HepG2 (cell line): ENCODE measurements at regions not wholly inside any gene's neighbourhood (a gene's known extent, or its start where the extent isn't known, plus 50 kb on each side); places are given as distances from the start of the nearest gene placed in this dataset.

ENCODE experiments used
- ATAC-seq: fragments of 200-7000 bp; cut with Tn5 transposase; 3 replicates; pipeline ENCODE4 v1.9.1; 2020; ENCODE audit warnings: mild to moderate bottlenecking, moderate library complexity
- BruUV-seq: library from RNA; stranded (reverse); fragments of 400-500 nt; replicated peaks from 2 replicates; lab custom pipeline; 2021; lab: Mats Ljungman, UMichigan
- CTCF ChIA-PET: fragments of 300-600 bp; formaldehyde crosslinking; extraction: SDS; loops from one replicate; lab custom pipeline; 2021; ENCODE audit warnings: low total read pairs, inconsistent platforms, low intra/inter-chr PET ratio; lab: Yijun Ruan, JAX
- POLR2A ChIA-PET: fragments of 350-600 bp; sonication (Branson Sonifier 250); formaldehyde crosslinking; loops from one replicate; lab custom pipeline; 2020; ENCODE audit warnings: antibody characterized with exemption, inconsistent platforms; lab: Yijun Ruan, JAX
- DNase-seq: peaks from one replicate; pipeline ENCODE4 v3.0.0-alpha.2; 2015; ENCODE audit warnings: low spot score
- FAIRE-seq: peaks from 3 replicates; lab custom pipeline; 2011; peaks lifted over from hg19 to GRCh38; lab: Jason Lieb, UNC
- H2AFZ ChIP-seq: one replicate; pipeline ENCODE4 v1.6.1; 2011; ENCODE audit warnings: low read length, inconsistent platforms
- H3K27ac ChIP-seq: fragments of 300-600 bp; 3 replicates; pipeline ENCODE4 v1.8.0; 2011; ENCODE audit warnings: mixed run types, mild to moderate bottlenecking, mixed read lengths, low read length, inconsistent platforms; ENCODE audit not compliant: insufficient read depth; ENCODE audit errors: extremely low read length
- H3K27me3 ChIP-seq, 2 experiments: fragments of 200-600 bp in 1 of 2; 2 replicates in 1 of 2; 3 replicates in 1 of 2; pipeline versions ENCODE4 v1.6.0 to v1.8.0; 2011; ENCODE audit warnings: low read length in 2 of 2, mild to moderate bottlenecking in 2 of 2, moderate library complexity in 2 of 2, inconsistent platforms in 1 of 2; ENCODE audit not compliant: insufficient read depth in 2 of 2, control insufficient read depth in 1 of 2
- H3K36me3 ChIP-seq, 2 experiments: fragments of 200-600 bp in 1 of 2; replicated peaks in 1 of 2; 2 replicates in 1 of 2; 3 replicates in 1 of 2; pipeline versions ENCODE4 v1.5.1 to v1.8.0; 2011; ENCODE audit warnings: low read length in 2 of 2, inconsistent platforms in 1 of 2; ENCODE audit not compliant: insufficient read depth in 2 of 2, control insufficient read depth in 1 of 2
- H3K4me1 ChIP-seq: 2 replicates; pipeline ENCODE4 v1.5.1; 2012; ENCODE audit warnings: low read length, inconsistent platforms; ENCODE audit not compliant: insufficient read depth
- H3K4me2 ChIP-seq: 2 replicates; pipeline ENCODE4 v1.6.0; 2011; ENCODE audit warnings: low read depth, low read length, inconsistent platforms
- H3K4me3 ChIP-seq, 3 experiments: fragments of 200-600 bp in 1 of 3; sonication (generic), shearing (Covaris generic) in 1 of 3; replicated peaks in 1 of 3; 2 replicates each; pipeline ENCODE4 v1.5.1; 2011 to 2016; ENCODE audit warnings: low read length in 3 of 3, inconsistent platforms in 2 of 3, low read depth in 2 of 3, mild to moderate bottlenecking in 2 of 3, control low read depth in 1 of 3, mixed read lengths in 1 of 3; ENCODE audit not compliant: insufficient read depth in 1 of 3
- H3K79me2 ChIP-seq: one replicate; pipeline ENCODE4 v1.6.1; 2011; ENCODE audit warnings: low read length, inconsistent platforms; ENCODE audit not compliant: insufficient read depth
- H3K9ac ChIP-seq: 2 replicates; pipeline ENCODE4 v1.6.0; 2011; ENCODE audit warnings: mild to moderate bottlenecking, low read depth, low read length, inconsistent platforms; ENCODE audit not compliant: insufficient read depth
- H3K9me3 ChIP-seq: 2 replicates; pipeline ENCODE4 v1.5.1; 2012; ENCODE audit warnings: mild to moderate bottlenecking, low read length
- H4K20me1 ChIP-seq: 2 replicates; pipeline ENCODE4 v1.6.0; 2011; ENCODE audit warnings: inconsistent platforms, mild to moderate bottlenecking, low read length, moderate library complexity; ENCODE audit not compliant: insufficient read depth
- ASH2L ChIP-seq: fragments of 300-600, 200-600 bp; sonication (generic); IDR thresholded peaks from 2 replicates; pipeline ENCODE4 v1.7.0; 2017; ENCODE audit warnings: low read depth, mild to moderate bottlenecking, moderate library complexity, mixed read lengths, low read length; ENCODE audit not compliant: insufficient read length
- CBX1 ChIP-seq: IDR thresholded peaks from one replicate; pipeline ENCODE4 v1.6.1; 2016; ENCODE audit warnings: antibody characterized with exemption, low read depth
- HOXA7 ChIP-seq: sonication (generic); formaldehyde crosslinking; IDR thresholded peaks from 2 replicates; pipeline ENCODE4 v1.8.1; 2022; ENCODE audit warnings: mild to moderate bottlenecking, missing genetic modification reagents, moderate library complexity
- POLR2A ChIP-seq, 2 experiments: IDR thresholded peaks; 2 replicates each; pipeline ENCODE4 v1.6.1; 2011; ENCODE audit warnings: low read depth in 2 of 2, low read length in 2 of 2, mild to moderate bottlenecking in 1 of 2, moderate library complexity in 1 of 2; ENCODE audit not compliant: insufficient read depth in 1 of 2
- ZNF24 ChIP-seq: fragments of 450-650 bp; IDR thresholded peaks from 2 replicates; pipeline ENCODE4 v1.6.1; 2017; ENCODE audit warnings: antibody characterized with exemption, mild to moderate bottlenecking
- WGBS: methylation state at CpG from one replicate; pipeline ENCODE4 v1.1.6; 2017; ENCODE audit warnings: low lambda C conversion rate; 5-methylcytosine and 5-hydroxymethylcytosine counted together
- in situ Hi-C: cut with HindIII; loops from 2 replicates; pipeline ENCODE4 v1.10.0; 2017; ENCODE audit warnings: low pct_unique_long_range_greater_than_20kb; ENCODE audit not compliant: extremely low pct_ligation_motif_present
- intact Hi-C: fragments of 100-400 bp; cut with micrococcal nuclease; formaldehyde crosslinking; loops from one replicate; pipeline ENCODE4 v1.10.0; 2022; ENCODE audit not compliant: unreplicated experiment
- TF ChIP-seq, protein P1 (sequence below): sonication (generic); formaldehyde crosslinking; IDR thresholded peaks from 2 replicates; pipeline ENCODE4 v1.5.0; 2020; ENCODE audit warnings: mild to moderate bottlenecking, missing genetic modification reagents
- TF ChIP-seq, protein P2 (sequence below): sonication (generic); formaldehyde crosslinking; IDR thresholded peaks from 2 replicates; pipeline ENCODE4 v1.4.0; 2020; ENCODE audit warnings: missing genetic modification reagents
- TF ChIP-seq, protein P3 (sequence below): sonication (generic); formaldehyde crosslinking; IDR thresholded peaks from 2 replicates; pipeline ENCODE4 v1.5.0; 2020; ENCODE audit warnings: mild to moderate bottlenecking, missing genetic modification reagents, borderline replicate concordance
- TF ChIP-seq, protein P4 (sequence below): sonication (generic); formaldehyde crosslinking; IDR thresholded peaks from 2 replicates; pipeline ENCODE4 v1.4.0; 2020; ENCODE audit warnings: mild to moderate bottlenecking, missing genetic modification reagents

DNA sequence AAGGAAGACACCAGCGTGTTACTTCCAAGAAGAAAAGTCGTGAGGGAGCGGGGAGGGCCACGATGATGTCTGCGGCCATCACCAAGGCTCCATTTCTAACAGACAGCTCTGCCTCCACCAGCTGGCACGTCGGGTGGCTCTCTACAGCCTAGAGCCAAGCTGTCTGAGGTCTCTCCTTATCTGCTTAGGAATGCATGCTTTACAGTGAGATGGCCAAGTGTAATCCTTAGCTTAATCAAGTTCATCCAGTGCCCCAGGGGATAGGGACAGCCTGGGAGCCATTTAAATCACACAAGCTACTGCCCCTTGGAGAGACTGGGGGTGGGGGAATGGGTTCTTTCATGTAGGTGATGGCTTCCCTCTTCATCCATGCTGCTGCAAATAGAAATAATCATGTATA is 213.8 kb upstream of the CST7 start (continued):
- TF ChIP-seq ZNF24 (no peak), ASH2L (no peak)
- TF ChIP-seq, protein P1, sequence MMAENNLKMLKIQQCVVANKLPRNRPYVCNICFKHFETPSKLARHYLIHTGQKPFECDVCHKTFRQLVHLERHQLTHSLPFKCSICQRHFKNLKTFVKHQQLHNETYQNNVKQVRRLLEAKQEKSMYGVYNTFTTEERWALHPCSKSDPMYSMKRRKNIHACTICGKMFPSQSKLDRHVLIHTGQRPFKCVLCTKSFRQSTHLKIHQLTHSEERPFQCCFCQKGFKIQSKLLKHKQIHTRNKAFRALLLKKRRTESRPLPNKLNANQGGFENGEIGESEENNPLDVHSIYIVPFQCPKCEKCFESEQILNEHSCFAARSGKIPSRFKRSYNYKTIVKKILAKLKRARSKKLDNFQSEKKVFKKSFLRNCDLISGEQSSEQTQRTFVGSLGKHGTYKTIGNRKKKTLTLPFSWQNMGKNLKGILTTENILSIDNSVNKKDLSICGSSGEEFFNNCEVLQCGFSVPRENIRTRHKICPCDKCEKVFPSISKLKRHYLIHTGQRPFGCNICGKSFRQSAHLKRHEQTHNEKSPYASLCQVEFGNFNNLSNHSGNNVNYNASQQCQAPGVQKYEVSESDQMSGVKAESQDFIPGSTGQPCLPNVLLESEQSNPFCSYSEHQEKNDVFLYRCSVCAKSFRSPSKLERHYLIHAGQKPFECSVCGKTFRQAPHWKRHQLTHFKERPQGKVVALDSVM: no peak

DNA sequence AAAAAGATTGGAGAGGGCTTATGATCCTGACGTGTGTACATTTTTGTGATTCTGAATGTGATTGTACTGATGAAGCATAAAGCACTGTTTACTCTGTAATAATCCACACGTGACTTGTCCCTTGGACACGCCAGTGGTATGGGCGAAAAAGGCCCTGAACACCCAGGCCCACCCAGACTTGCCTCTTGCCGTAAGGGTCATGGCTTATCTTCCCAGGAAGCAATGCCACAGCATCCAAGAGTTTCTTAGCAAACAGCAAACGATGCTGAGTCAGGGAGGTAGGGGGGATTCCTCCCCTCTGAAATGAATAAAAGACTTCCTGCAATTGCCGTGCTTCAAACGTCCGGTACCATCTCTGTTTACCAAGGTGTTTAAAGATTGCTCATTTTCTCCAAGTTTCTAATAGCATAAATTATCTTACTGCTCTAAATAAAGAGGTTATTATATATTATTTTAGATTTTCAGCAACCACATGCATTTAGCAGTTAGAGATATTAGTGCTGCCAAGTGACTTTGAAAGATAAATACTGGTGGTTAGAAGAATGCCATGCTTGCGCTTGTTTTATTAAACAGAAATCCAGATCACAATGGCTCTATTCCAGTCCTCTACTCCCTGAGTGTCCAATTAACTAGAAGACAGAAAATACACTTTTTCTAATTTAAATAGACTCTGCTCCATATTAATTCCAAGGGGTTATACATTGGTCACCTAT is 212.8 kb upstream of the CST7 start:
- intact Hi-C loops: no loop called here
- Histone ChIP-seq H2AFZ (no peak overlapping the region), H3K4me2 (no peak overlapping the region)
- POLR2A ChIA-PET: no interaction called here
- TF ChIP-seq, protein P2, sequence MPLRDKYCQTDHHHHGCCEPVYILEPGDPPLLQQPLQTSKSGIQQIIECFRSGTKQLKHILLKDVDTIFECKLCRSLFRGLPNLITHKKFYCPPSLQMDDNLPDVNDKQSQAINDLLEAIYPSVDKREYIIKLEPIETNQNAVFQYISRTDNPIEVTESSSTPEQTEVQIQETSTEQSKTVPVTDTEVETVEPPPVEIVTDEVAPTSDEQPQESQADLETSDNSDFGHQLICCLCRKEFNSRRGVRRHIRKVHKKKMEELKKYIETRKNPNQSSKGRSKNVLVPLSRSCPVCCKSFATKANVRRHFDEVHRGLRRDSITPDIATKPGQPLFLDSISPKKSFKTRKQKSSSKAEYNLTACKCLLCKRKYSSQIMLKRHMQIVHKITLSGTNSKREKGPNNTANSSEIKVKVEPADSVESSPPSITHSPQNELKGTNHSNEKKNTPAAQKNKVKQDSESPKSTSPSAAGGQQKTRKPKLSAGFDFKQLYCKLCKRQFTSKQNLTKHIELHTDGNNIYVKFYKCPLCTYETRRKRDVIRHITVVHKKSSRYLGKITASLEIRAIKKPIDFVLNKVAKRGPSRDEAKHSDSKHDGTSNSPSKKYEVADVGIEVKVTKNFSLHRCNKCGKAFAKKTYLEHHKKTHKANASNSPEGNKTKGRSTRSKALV (CRISPR knock-in tag): no peak
- TF ChIP-seq POLR2A (IDR thresholded peaks at IDR 0.05; ENCODE audit: insufficient read depth in 1 of 2, low read depth in 2 of 2, low read length in 2 of 2) (no peak), HOXA7 (CRISPR knock-in tag) (no peak), CBX1 (no peak)
- TF ChIP-seq, protein P3, sequence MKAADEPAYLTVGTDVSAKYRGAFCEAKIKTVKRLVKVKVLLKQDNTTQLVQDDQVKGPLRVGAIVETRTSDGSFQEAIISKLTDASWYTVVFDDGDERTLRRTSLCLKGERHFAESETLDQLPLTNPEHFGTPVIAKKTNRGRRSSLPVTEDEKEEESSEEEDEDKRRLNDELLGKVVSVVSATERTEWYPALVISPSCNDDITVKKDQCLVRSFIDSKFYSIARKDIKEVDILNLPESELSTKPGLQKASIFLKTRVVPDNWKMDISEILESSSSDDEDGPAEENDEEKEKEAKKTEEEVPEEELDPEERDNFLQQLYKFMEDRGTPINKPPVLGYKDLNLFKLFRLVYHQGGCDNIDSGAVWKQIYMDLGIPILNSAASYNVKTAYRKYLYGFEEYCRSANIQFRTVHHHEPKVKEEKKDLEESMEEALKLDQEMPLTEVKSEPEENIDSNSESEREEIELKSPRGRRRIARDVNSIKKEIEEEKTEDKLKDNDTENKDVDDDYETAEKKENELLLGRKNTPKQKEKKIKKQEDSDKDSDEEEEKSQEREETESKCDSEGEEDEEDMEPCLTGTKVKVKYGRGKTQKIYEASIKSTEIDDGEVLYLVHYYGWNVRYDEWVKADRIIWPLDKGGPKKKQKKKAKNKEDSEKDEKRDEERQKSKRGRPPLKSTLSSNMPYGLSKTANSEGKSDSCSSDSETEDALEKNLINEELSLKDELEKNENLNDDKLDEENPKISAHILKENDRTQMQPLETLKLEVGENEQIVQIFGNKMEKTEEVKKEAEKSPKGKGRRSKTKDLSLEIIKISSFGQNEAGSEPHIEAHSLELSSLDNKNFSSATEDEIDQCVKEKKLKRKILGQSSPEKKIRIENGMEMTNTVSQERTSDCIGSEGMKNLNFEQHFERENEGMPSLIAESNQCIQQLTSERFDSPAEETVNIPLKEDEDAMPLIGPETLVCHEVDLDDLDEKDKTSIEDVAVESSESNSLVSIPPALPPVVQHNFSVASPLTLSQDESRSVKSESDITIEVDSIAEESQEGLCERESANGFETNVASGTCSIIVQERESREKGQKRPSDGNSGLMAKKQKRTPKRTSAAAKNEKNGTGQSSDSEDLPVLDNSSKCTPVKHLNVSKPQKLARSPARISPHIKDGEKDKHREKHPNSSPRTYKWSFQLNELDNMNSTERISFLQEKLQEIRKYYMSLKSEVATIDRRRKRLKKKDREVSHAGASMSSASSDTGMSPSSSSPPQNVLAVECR (CRISPR knock-in tag): no peak
- TF ChIP-seq, protein P4, sequence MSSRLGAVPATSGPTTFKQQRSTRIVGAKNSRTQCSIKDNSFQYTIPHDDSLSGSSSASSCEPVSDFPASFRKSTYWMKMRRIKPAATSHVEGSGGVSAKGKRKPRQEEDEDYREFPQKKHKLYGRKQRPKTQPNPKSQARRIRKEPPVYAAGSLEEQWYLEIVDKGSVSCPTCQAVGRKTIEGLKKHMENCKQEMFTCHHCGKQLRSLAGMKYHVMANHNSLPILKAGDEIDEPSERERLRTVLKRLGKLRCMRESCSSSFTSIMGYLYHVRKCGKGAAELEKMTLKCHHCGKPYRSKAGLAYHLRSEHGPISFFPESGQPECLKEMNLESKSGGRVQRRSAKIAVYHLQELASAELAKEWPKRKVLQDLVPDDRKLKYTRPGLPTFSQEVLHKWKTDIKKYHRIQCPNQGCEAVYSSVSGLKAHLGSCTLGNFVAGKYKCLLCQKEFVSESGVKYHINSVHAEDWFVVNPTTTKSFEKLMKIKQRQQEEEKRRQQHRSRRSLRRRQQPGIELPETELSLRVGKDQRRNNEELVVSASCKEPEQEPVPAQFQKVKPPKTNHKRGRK (CRISPR knock-in tag): no peak
- TF ChIP-seq, all 625 proteins: peak for 0
- ATAC-seq: no peak
- Histone ChIP-seq H3K4me3 (no peak overlapping the region), H4K20me1 (no peaks in the 10 kb centered on the region), H3K9me3 (no peaks in the 10 kb centered on the region), H3K4me1 (no peaks in the 10 kb centered on the region), H3K36me3 (no peaks in the 10 kb centered on the region), H3K79me2 (no peaks in the 10 kb centered on the region), H3K27me3 (peaks cover 0 to 27% of the 10 kb centered on the region in 2 experiments; a peak in 3 of 5 replicates), H3K9ac (no peak overlapping the region), H3K27ac (no peak overlapping the region)
- in situ Hi-C loops: no loop called here
- CTCF ChIA-PET: no interaction called here
- no peak for DNase-seq
- no TSS peak for BruUV-seq
- WGBS: 26% methylated on average over 10 of the region's 10 CpGs
- FAIRE-seq: peak; percentile 49
